ENCODE measurements at regions not wholly inside any gene's neighbourhood (a gene's known extent, or its start where the extent isn't known, plus 50 kb on each side); places are given as distances from the start of the nearest gene placed in this dataset.

GRCh38 chr22:48647606-48648515 lies 1179.8 kb downstream of the BRD1 start:
- no peaks in the 10 kb centered on the region for H3K9me3 Mint-ChIP-seq
- H3K36me3 Mint-ChIP-seq, result no peaks in the 10 kb centered on the region
- H3K4me1 Mint-ChIP-seq, result no peaks in the 10 kb centered on the region
- ATAC-seq (ENCODE audit: low read depth), result no peak
- no peak overlapping the region for H3K27ac Mint-ChIP-seq
- no peak for DNase-seq (ENCODE audit: low spot score in 2 of 2)
- H3K4me3 Mint-ChIP-seq, result no peak overlapping the region
- H3K27me3 Mint-ChIP-seq, result no peaks in the 10 kb centered on the region

- Mint-ChIP-seq H3K9me3 (no peaks in the 10 kb centered on the region), H3K4me3 (no peak overlapping the region), H3K27ac (no peak overlapping the region), H3K27me3 (no peaks in the 10 kb centered on the region), H3K36me3 (no peaks in the 10 kb centered on the region), H3K4me1 (no peaks in the 10 kb centered on the region)
- DNase-seq (ENCODE audit: low spot score in 2 of 2), result no peak
- no peak for ATAC-seq (ENCODE audit: low read depth)
Measured at GRCh38 chr22:48647051-48647450, 1180.6 kb downstream of the BRD1 start.

GRCh38 chr22:48646216-48646925 lies 1181.3 kb downstream of the BRD1 start:
- no peaks in the 10 kb centered on the region for H3K27me3 Mint-ChIP-seq
- ATAC-seq (ENCODE audit: low read depth) (no peak), DNase-seq (ENCODE audit: low spot score in 2 of 2) (no peak)
- H3K4me3 Mint-ChIP-seq, result no peak overlapping the region
- H3K4me1 Mint-ChIP-seq, result no peaks in the 10 kb centered on the region
- no peak overlapping the region for H3K27ac Mint-ChIP-seq
- H3K9me3 Mint-ChIP-seq, result no peaks in the 10 kb centered on the region
- no peaks in the 10 kb centered on the region for H3K36me3 Mint-ChIP-seq

GRCh38 chr22:48645766-48646165 lies 1181.9 kb downstream of the BRD1 start:
- no peaks in the 10 kb centered on the region for H3K9me3 Mint-ChIP-seq
- no peaks in the 10 kb centered on the region for H3K27me3 Mint-ChIP-seq
- H3K4me1 Mint-ChIP-seq, result no peaks in the 10 kb centered on the region
- DNase-seq (ENCODE audit: low spot score in 2 of 2) (no peak), ATAC-seq (ENCODE audit: low read depth) (no peak)
- no peak overlapping the region for H3K27ac Mint-ChIP-seq
- H3K36me3 Mint-ChIP-seq, result no peaks in the 10 kb centered on the region
- no peak overlapping the region for H3K4me3 Mint-ChIP-seq

- H3K9me3 Mint-ChIP-seq, result no peaks in the 10 kb centered on the region
- H3K4me3 Mint-ChIP-seq, result no peak overlapping the region
- H3K27ac Mint-ChIP-seq, result no peak overlapping the region
- no peaks in the 10 kb centered on the region for H3K36me3 Mint-ChIP-seq
- H3K4me1 Mint-ChIP-seq, result no peaks in the 10 kb centered on the region
- no peaks in the 10 kb centered on the region for H3K27me3 Mint-ChIP-seq
- no peak for DNase-seq (ENCODE audit: low spot score in 2 of 2)
- ATAC-seq (ENCODE audit: low read depth), result no peak
Measured at GRCh38 chr22:48644997-48645396, 1182.7 kb downstream of the BRD1 start.

GRCh38 chr22:48644108-48644507 lies 1183.6 kb downstream of the BRD1 start:
- H3K4me3 Mint-ChIP-seq, result no peak overlapping the region
- H3K9me3 Mint-ChIP-seq, result no peaks in the 10 kb centered on the region
- H3K4me1 Mint-ChIP-seq, result no peaks in the 10 kb centered on the region
- no peaks in the 10 kb centered on the region for H3K36me3 Mint-ChIP-seq
- H3K27ac Mint-ChIP-seq, result no peak overlapping the region
- ATAC-seq (ENCODE audit: low read depth), result no peak
- DNase-seq (ENCODE audit: low spot score in 2 of 2), result no peak
- H3K27me3 Mint-ChIP-seq, result no peaks in the 10 kb centered on the region

- DNase-seq (ENCODE audit: low spot score in 2 of 2), result no peak
- no peaks in the 10 kb centered on the region for H3K27me3 Mint-ChIP-seq
- H3K36me3 Mint-ChIP-seq, result no peaks in the 10 kb centered on the region
- no peak overlapping the region for H3K27ac Mint-ChIP-seq
- no peaks in the 10 kb centered on the region for H3K9me3 Mint-ChIP-seq
- H3K4me3 Mint-ChIP-seq, result no peak overlapping the region
- ATAC-seq (ENCODE audit: low read depth), result no peak
- H3K4me1 Mint-ChIP-seq, result no peaks in the 10 kb centered on the region
Measured at GRCh38 chr22:48643066-48643731, 1184.5 kb downstream of the BRD1 start.

GRCh38 chr22:48642550-48642949 lies 1185.1 kb downstream of the BRD1 start:
- Mint-ChIP-seq H3K27me3 (no peaks in the 10 kb centered on the region), H3K27ac (no peak overlapping the region)
- no peak for ATAC-seq (ENCODE audit: low read depth)

GRCh38 chr22:48641906-48642475 lies 1185.7 kb downstream of the BRD1 start:
- Mint-ChIP-seq H3K9me3 (no peaks in the 10 kb centered on the region), H3K4me3 (no peak overlapping the region), H3K36me3 (no peaks in the 10 kb centered on the region), H3K27ac (no peak overlapping the region), H3K4me1 (no peaks in the 10 kb centered on the region), H3K27me3 (no peaks in the 10 kb centered on the region)
- no peak for ATAC-seq (ENCODE audit: low read depth)
- no peak for DNase-seq (ENCODE audit: low spot score in 2 of 2)

More at GRCh38 chr22:48642550-48642949, 1185.1 kb downstream of the BRD1 start:
- H3K9me3 Mint-ChIP-seq, result no peaks in the 10 kb centered on the region
- no peaks in the 10 kb centered on the region for H3K4me1 Mint-ChIP-seq
- H3K36me3 Mint-ChIP-seq, result no peaks in the 10 kb centered on the region
- no peak overlapping the region for H3K4me3 Mint-ChIP-seq
- DNase-seq (ENCODE audit: low spot score in 2 of 2), result no peak

- DNase-seq (ENCODE audit: low spot score in 2 of 2) (no peak), ATAC-seq (ENCODE audit: low read depth) (no peak)
- Mint-ChIP-seq H3K36me3 (no peaks in the 10 kb centered on the region), H3K27ac (no peak overlapping the region), H3K9me3 (no peaks in the 10 kb centered on the region), H3K4me1 (no peaks in the 10 kb centered on the region), H3K27me3 (no peaks in the 10 kb centered on the region), H3K4me3 (no peak overlapping the region)
Measured at GRCh38 chr22:48640890-48641841, 1186.5 kb downstream of the BRD1 start.

GRCh38 chr22:48639896-48640748 lies 1187.6 kb downstream of the BRD1 start:
- H3K4me3 Mint-ChIP-seq, result no peak overlapping the region
- H3K27ac Mint-ChIP-seq, result no peak overlapping the region
- DNase-seq (ENCODE audit: low spot score in 2 of 2), result no peak
- no peaks in the 10 kb centered on the region for H3K4me1 Mint-ChIP-seq
- H3K27me3 Mint-ChIP-seq, result no peaks in the 10 kb centered on the region
- no peaks in the 10 kb centered on the region for H3K36me3 Mint-ChIP-seq
- no peak for ATAC-seq (ENCODE audit: low read depth)
- H3K9me3 Mint-ChIP-seq, result no peaks in the 10 kb centered on the region

- no peak for DNase-seq (ENCODE audit: low spot score in 2 of 2)
- no peak for ATAC-seq (ENCODE audit: low read depth)
- Mint-ChIP-seq H3K27me3 (no peaks in the 10 kb centered on the region), H3K4me1 (no peaks in the 10 kb centered on the region), H3K36me3 (no peaks in the 10 kb centered on the region), H3K27ac (no peak overlapping the region), H3K9me3 (no peaks in the 10 kb centered on the region), H3K4me3 (no peak overlapping the region)
Measured at GRCh38 chr22:48639021-48639795, 1188.5 kb downstream of the BRD1 start.
